ENCODE measurements at regions not wholly inside any gene's neighbourhood (a gene's known extent, or its start where the extent isn't known, plus 50 kb on each side); places are given as distances from the start of the nearest gene placed in this dataset.

- TF ChIP-seq CTCF (conservative IDR thresholded peaks at IDR 0.05; ENCODE audit: low read depth, low read length), result peak; percentile 11
- H3K4me3 ChIP-seq (ENCODE audit: low read depth, low read length), result no peak overlapping the region
- no peak for DNase-seq (ENCODE audit: low read depth)
These were observed 565.7 kb downstream of the SLC4A3 start for GRCh38 chr2:220192994-220193753.

GRCh38 chr2:220194630-220195584 is 567.5 kb downstream of the SLC4A3 start:
- DNase-seq (ENCODE audit: low read depth), result no peak
- TF ChIP-seq CTCF (conservative IDR thresholded peaks at IDR 0.05; ENCODE audit: low read depth, low read length), result no peak
- no peak overlapping the region for H3K4me3 ChIP-seq (ENCODE audit: low read depth, low read length)

- no peak for DNase-seq (ENCODE audit: low read depth)
These were observed 571.5 kb downstream of the SLC4A3 start for GRCh38 chr2:220198896-220199295.

GRCh38 chr2:220202066-220202465 is 574.6 kb downstream of the SLC4A3 start:
- H3K4me3 ChIP-seq (ENCODE audit: low read depth, low read length), result no peak overlapping the region

More at GRCh38 chr2:220198896-220199295, 571.5 kb downstream of the SLC4A3 start:
- no peak overlapping the region for H3K4me3 ChIP-seq (ENCODE audit: low read depth, low read length)
- TF ChIP-seq CTCF (conservative IDR thresholded peaks at IDR 0.05; ENCODE audit: low read depth, low read length), result no peak

GRCh38 chr2:220209093-220209492 is 581.7 kb downstream of the SLC4A3 start:
- no peak overlapping the region for H3K4me3 ChIP-seq (ENCODE audit: low read depth, low read length)
- no peak for TF ChIP-seq CTCF (conservative IDR thresholded peaks at IDR 0.05; ENCODE audit: low read depth, low read length)
- DNase-seq (ENCODE audit: low read depth), result no peak

More at GRCh38 chr2:220202066-220202465, 574.6 kb downstream of the SLC4A3 start:
- TF ChIP-seq CTCF (conservative IDR thresholded peaks at IDR 0.05; ENCODE audit: low read depth, low read length), result no peak
- no peak for DNase-seq (ENCODE audit: low read depth)

GRCh38 chr2:220209751-220210150 is 582.3 kb downstream of the SLC4A3 start:
- no peak overlapping the region for H3K4me3 ChIP-seq (ENCODE audit: low read depth, low read length)
- no peak for TF ChIP-seq CTCF (conservative IDR thresholded peaks at IDR 0.05; ENCODE audit: low read depth, low read length)
- no peak for DNase-seq (ENCODE audit: low read depth)
